Fibroblast of peridontal ligament (primary cell): ENCODE measurements at regions not wholly inside any gene's neighbourhood (a gene's known extent, or its start where the extent isn't known, plus 50 kb on each side); places are given as distances from the start of the nearest gene placed in this dataset.
"Not testable (repeated sequence)": the region's sequence is repeated elsewhere in the genome, so short reads cannot be mapped to it uniquely, and the experiment has no call there.

Experiments
- DNase-seq: peaks from one replicate; pipeline ENCODE4 v3.0.0-alpha.2; 2010; ENCODE audit errors: extremely low read depth

- DNase-seq = no peak
Observed at GRCh38 chr15:81901319-81901718, 144.5 kb downstream of the MEX3B start.

DNA sequence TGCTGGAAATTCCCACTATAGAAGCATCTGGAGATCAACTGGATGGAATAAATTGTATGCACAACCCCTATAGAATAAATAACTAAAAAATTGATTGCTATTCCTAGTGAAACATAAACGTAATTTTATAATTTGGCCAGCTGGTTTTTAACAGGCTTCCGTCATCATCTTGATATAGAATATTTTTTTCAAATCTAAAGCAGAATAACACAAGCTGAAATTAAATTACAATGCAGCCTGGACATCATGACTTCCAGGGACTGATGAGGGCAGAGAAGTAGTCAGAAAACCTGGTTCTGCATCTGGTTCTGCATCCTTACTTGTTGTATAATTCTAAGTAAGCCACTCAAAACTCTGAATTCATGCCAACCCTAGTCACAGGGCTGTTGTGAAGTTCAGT, 146.1 kb downstream of the MEX3B start:
- no peak for DNase-seq

GRCh38 chr15:81899024-81899423, 146.8 kb downstream of the MEX3B start:
- no peak for DNase-seq

GRCh38 chr15:81897057-81897677, 148.7 kb downstream of the MEX3B start:
- DNase-seq = peak; percentile 46

GRCh38 chr15:81896356-81896755, 149.5 kb downstream of the MEX3B start:
- DNase-seq = no peak

GRCh38 chr15:81895723-81896122, 150.1 kb downstream of the MEX3B start:
- no peak for DNase-seq

GRCh38 chr15:81894061-81894460, 151.8 kb downstream of the MEX3B start:
- no peak for DNase-seq

- DNase-seq = no peak
Observed at GRCh38 chr15:81893182-81893835, 152.5 kb downstream of the MEX3B start.

GRCh38 chr15:81890496-81890895, 155.3 kb downstream of the MEX3B start:
- no peak for DNase-seq

GRCh38 chr15:81889485-81889881, 156.3 kb downstream of the MEX3B start:
- DNase-seq = no peak

DNA sequence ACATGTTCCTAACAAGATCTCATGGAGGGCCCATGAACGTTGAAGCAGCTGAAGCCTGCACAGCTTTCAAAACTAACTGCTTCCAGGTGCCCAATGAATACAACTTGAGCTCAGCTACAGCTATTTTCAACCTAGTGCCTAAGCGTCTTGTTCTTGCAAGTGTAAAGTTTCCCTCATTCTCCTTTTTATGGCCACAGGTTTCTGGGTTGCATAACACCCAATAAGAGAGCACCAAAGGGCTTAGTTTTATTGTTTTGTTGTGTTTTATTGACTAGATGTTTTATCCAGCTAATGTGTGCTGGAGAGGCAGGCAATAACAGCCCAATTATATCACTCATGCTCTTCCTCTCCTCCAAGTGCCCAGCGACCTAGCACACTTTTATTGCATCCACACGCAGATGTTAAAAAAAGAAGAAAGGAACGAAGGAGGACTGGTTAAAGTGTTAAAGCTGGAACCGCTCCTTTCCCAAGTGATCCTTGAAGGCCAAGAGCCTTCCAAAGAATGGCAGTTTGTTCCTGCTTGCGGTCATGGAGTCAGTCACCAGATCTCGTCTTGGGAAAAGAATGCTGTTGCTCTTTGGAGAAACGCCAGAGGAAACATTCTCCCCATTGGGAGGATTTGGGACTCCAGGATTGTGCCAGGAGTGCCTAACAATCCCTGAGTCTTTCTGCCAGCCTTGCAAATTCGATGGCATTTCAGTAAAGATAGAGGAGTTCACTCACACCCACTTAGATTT, 156.9 kb downstream of the MEX3B start:
- DNase-seq = peak; percentile 49

DNA sequence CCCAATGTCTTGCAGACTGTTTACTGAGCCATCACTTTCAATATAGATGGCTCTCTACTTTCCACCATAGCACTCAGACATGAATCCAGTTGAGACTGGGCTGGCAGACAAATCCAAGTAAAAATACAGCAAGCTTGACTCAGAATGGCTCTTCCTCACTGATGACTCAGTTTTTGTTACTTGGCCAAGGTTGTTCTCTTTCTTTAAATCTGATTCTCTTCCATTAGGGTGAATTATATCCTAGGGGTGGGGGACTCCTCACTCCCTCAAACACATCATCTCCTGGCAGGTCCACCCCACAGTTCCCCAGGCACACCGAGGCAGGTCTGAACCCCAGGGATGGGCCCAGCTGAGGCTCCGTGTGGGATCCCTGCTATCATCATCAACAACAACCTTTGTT, 157.9 kb downstream of the MEX3B start:
- peak; percentile 61 for DNase-seq

DNA sequence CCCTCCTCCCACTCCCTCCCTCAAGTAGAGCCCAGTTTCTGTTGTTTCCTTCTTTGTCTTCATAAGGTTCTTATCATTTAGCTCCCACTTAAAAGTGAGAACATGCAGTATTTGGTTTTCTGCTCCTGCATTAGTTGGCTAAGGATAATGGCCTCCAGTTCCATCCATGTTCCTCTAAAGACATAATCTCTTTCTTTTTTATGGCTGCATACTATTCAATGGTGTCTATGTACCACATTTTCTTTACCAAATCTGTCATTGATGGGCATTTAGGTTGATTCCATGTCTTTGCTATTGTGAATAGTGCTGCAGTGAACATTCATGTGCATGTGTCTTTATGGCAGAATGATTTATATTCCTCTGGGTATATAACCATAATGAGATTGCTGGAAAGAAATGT, 158.6 kb downstream of the MEX3B start:
- DNase-seq = not testable (repeated sequence)

- no peak for DNase-seq
Observed at GRCh38 chr15:81886591-81886990, 159.2 kb downstream of the MEX3B start.

- DNase-seq = no peak
Observed at GRCh38 chr15:81886080-81886479, 159.7 kb downstream of the MEX3B start.

GRCh38 chr15:81885135-81885534, 160.7 kb downstream of the MEX3B start:
- DNase-seq = no peak

GRCh38 chr15:81882504-81882903, 163.3 kb downstream of the MEX3B start:
- no peak for DNase-seq

DNA sequence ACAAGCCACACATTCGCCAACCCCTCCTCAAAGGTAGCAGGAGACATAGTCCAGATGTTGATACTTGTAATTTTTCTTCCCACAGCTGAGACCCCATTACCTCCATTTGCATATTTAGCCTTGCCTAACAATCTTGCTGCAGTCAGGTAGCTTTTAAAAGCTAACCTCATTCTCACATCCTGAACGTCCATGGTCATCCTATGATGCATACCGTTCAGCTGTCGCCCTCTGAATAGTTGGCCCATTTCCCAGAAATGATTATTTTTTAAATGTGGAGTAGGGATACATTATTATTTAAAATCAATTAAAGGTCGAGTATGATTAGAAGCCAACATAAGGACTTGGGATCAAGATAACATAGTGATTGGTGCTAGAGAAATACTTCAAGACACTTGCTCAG, 165.0 kb downstream of the MEX3B start:
- no peak for DNase-seq

GRCh38 chr15:81880314-81880713, 165.5 kb downstream of the MEX3B start:
- no peak for DNase-seq

- DNase-seq = not testable (repeated sequence)
Observed at GRCh38 chr15:81875717-81876116, 170.1 kb downstream of the MEX3B start.

DNA sequence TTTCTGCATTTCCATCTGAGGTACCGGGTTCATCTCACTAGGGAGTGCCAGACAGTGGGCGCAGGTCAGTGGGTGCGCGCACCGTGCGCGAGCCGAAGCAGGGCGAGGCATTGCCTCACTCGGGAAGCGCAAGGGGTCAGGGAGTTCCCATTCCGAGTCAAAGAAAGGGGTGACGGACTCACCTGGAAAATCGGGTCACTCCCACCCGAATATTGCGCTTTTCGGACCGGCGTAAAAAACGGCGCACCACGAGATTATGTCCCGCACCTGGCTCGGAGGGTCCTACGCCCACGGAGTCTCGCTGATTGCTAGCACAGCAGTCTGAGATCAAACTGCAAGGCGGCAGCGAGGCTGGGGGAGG, 175.1 kb downstream of the MEX3B start:
- DNase-seq = not testable (repeated sequence)

DNA sequence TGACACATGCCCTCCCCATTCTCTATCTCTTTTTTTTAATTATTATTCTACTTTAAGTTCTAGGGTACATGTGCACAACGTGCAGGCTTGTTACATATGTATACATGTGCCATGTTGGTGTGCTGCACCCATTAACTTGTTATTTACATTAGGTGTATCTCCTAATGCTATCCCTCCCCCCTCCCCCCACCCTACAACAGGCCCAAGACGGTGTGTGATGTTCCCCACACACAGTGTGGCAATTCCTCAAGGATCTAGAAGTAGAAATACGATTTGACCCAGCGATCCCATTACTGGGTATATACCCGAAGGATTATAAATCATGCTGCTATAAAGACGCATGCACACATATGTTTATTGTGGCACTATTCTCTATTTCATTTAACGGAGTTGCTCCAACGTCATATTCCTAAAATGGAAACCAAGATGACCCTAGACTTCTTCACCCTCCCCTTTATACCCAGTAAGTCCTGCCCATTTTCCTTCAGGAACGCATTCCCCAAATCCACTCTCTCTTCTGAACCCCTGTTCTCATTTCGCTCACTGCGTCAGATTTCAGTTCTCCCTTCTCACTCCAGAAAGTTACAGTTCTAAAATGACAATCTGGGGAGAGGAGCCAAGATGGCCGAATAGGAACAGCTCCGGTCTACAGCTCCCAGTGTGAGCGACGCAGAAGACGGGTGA, 175.6 kb downstream of the MEX3B start:
- not testable (repeated sequence) for DNase-seq
